ENCODE measurements at regions not wholly inside any gene's neighbourhood (a gene's known extent, or its start where the extent isn't known, plus 50 kb on each side); places are given as distances from the start of the nearest gene placed in this dataset.

- Histone ChIP-seq H3K79me2 (ENCODE audit: insufficient read depth, low read length) (no peaks in the 10 kb centered on the region), H3K9ac (ENCODE audit: low read depth, low read length) (no peak overlapping the region), H3K27me3 (ENCODE audit: insufficient read depth, low read length, poor library complexity) (no peaks in the 10 kb centered on the region), H4K20me1 (ENCODE audit: insufficient read depth, low read length) (no peaks in the 10 kb centered on the region), H3K9me3 (ENCODE audit: insufficient read depth, low read length, severe bottlenecking) (no peaks in the 10 kb centered on the region), H3K4me3 (ENCODE audit: low read depth in 1 of 2, low read length in 2 of 2) (no peak overlapping the region), H2AFZ (ENCODE audit: low read depth, low read length) (no peak overlapping the region), H3K4me1 (ENCODE audit: insufficient read depth, low read length) (no peaks in the 10 kb centered on the region), H3K36me3 (ENCODE audit: insufficient read depth, low read length) (no peaks in the 10 kb centered on the region), H3K27ac (ENCODE audit: low read length) (no peak overlapping the region), H3K4me2 (ENCODE audit: insufficient read depth, low read length) (no peak overlapping the region)
- DNase-seq (no peak), ATAC-seq (ENCODE audit: insufficient read depth, low read depth) (no peak)
- no peak for TF ChIP-seq CTCF (IDR thresholded peaks at IDR 0.05; ENCODE audit: borderline replicate concordance, extremely low read depth, low read length, poor library complexity, severe bottlenecking)
These were observed 188.9 kb upstream of the TNC start for GRCh38 chr9:115306865-115307264.

DNA sequence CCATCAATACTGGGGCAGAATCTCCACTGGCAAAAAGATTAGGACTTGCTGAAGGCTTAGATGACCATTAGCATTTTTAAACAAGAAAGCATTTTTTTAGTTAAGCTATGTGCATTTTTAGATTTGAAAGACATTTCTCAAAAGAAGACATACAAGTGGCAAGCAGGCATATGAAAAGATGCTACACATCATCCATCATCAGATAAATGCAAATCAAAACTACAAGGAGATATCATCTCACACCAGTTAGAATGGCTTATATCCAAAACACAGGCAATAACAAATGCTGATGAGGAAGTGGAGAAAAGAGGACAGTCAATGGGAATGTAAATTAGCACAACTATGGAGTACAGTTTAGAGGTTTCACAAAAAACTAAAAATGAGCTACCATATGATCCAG, 195.6 kb upstream of the TNC start:
- Histone ChIP-seq H3K4me2 (ENCODE audit: insufficient read depth, low read length) (no peak overlapping the region), H3K4me3 (ENCODE audit: low read depth in 1 of 2, low read length in 2 of 2) (no peak overlapping the region), H3K36me3 (ENCODE audit: insufficient read depth, low read length) (no peaks in the 10 kb centered on the region), H3K4me1 (ENCODE audit: insufficient read depth, low read length) (no peaks in the 10 kb centered on the region), H3K27me3 (ENCODE audit: insufficient read depth, low read length, poor library complexity) (no peaks in the 10 kb centered on the region), H3K27ac (ENCODE audit: low read length) (no peak overlapping the region), H2AFZ (ENCODE audit: low read depth, low read length) (no peak overlapping the region), H4K20me1 (ENCODE audit: insufficient read depth, low read length) (no peaks in the 10 kb centered on the region), H3K9ac (ENCODE audit: low read depth, low read length) (no peak overlapping the region), H3K9me3 (ENCODE audit: insufficient read depth, low read length, severe bottlenecking) (no peaks in the 10 kb centered on the region), H3K79me2 (ENCODE audit: insufficient read depth, low read length) (no peaks in the 10 kb centered on the region)
- TF ChIP-seq CTCF (IDR thresholded peaks at IDR 0.05; ENCODE audit: borderline replicate concordance, extremely low read depth, low read length, poor library complexity, severe bottlenecking) = no peak
- no peak for TF ChIP-seq EZH2 (IDR thresholded peaks at IDR 0.05; ENCODE audit: borderline replicate concordance, low read depth, low read length, severe bottlenecking)
- no peak for ATAC-seq (ENCODE audit: insufficient read depth, low read depth)
- no peak for DNase-seq

GRCh38 chr9:115326461-115326860, 208.5 kb upstream of the TNC start:
- Histone ChIP-seq H3K36me3 (ENCODE audit: insufficient read depth, low read length) (no peaks in the 10 kb centered on the region), H2AFZ (ENCODE audit: low read depth, low read length) (no peak overlapping the region), H4K20me1 (ENCODE audit: insufficient read depth, low read length) (no peaks in the 10 kb centered on the region), H3K79me2 (ENCODE audit: insufficient read depth, low read length) (no peaks in the 10 kb centered on the region), H3K4me2 (ENCODE audit: insufficient read depth, low read length) (no peak overlapping the region), H3K9ac (ENCODE audit: low read depth, low read length) (no peak overlapping the region), H3K9me3 (ENCODE audit: insufficient read depth, low read length, severe bottlenecking) (no peaks in the 10 kb centered on the region), H3K27me3 (ENCODE audit: insufficient read depth, low read length, poor library complexity) (no peaks in the 10 kb centered on the region), H3K27ac (ENCODE audit: low read length) (no peak overlapping the region), H3K4me1 (ENCODE audit: insufficient read depth, low read length) (no peaks in the 10 kb centered on the region), H3K4me3 (ENCODE audit: low read depth in 1 of 2, low read length in 2 of 2) (no peak overlapping the region)
- ATAC-seq (ENCODE audit: insufficient read depth, low read depth) (no peak), DNase-seq (no peak)
- TF ChIP-seq CTCF (IDR thresholded peaks at IDR 0.05; ENCODE audit: borderline replicate concordance, extremely low read depth, low read length, poor library complexity, severe bottlenecking) = no peak
- no peak for TF ChIP-seq EZH2 (IDR thresholded peaks at IDR 0.05; ENCODE audit: borderline replicate concordance, low read depth, low read length, severe bottlenecking)

Measured in DND-41 (cell line).